Thymus (tissue), 11 donors: ENCODE measurements at regions not wholly inside any gene's neighbourhood (a gene's known extent, or its start where the extent isn't known, plus 50 kb on each side); places are given as distances from the start of the nearest gene placed in this dataset.
"Not testable (repeated sequence)": the region's sequence is repeated elsewhere in the genome, so short reads cannot be mapped to it uniquely, and the experiment has no call there.

ENCODE experiments used
- DNase-seq, 9 donors: peaks; one replicate each; pipeline ENCODE4 v3.0.0-alpha.2; 2013; ENCODE audit warnings: low spot score in 9 of 9, low read depth in 6 of 9, missing footprints in 1 of 9
- H3K27ac ChIP-seq, 2 donors: one replicate each; pipeline ENCODE4 v1.5.1; 2013; ENCODE audit warnings: control low read depth in 1 of 2, low read depth in 1 of 2, low read length in 1 of 2, mild to moderate bottlenecking in 1 of 2, moderate library complexity in 1 of 2
- H3K27me3 ChIP-seq, 2 donors: one replicate each; pipeline ENCODE4 v1.5.1; 2013; ENCODE audit warnings: low read length in 1 of 2; ENCODE audit not compliant: control insufficient read depth in 2 of 2, insufficient read depth in 1 of 2
- H3K36me3 ChIP-seq, 2 donors: one replicate each; pipeline ENCODE4 v1.5.1; 2013; ENCODE audit warnings: low read length in 1 of 2, mild to moderate bottlenecking in 1 of 2, moderate library complexity in 1 of 2; ENCODE audit not compliant: control insufficient read depth in 2 of 2, insufficient read depth in 2 of 2
- H3K4me1 ChIP-seq, 2 donors: one replicate each; pipeline ENCODE4 v1.5.1; 2013; ENCODE audit warnings: low read length in 2 of 2; ENCODE audit not compliant: control insufficient read depth in 2 of 2, insufficient read depth in 2 of 2
- H3K4me3 ChIP-seq, 2 donors: one replicate each; pipeline ENCODE4 v1.5.1; 2013; ENCODE audit warnings: low read length in 2 of 2, control low read depth in 1 of 2, mild to moderate bottlenecking in 1 of 2
- H3K9me3 ChIP-seq, 2 donors: one replicate each; pipeline ENCODE4 v1.5.1; 2013; ENCODE audit warnings: low read length in 1 of 2, mild to moderate bottlenecking in 1 of 2; ENCODE audit not compliant: control insufficient read depth in 2 of 2, insufficient read depth in 1 of 2
- WGBS: extraction: QIAGEN DNeasy Blood & Tissue Kit; methylation state at CpG from one replicate; pipeline ENCODE4 v1.1.7; 2013; 5-methylcytosine and 5-hydroxymethylcytosine counted together
- donor health status: healthy.

DNA sequence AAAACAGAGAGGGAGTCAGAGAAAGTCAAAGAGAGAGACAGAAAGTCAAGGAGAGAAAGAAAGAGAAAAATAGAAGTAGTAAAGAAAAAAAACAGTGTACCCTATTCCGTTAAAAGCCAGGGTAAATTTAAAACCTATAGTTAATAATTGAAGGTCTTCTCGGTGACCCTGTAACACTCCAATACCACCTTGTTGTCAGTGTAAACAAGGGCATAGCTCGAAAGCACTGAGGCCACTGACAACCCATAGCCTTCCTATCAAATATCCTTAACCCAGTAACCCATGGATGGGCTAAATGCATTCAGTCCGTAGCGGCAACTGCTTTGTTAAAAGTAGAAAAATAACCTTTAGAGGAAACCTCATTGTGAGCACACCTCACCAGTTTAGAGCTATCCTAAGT is 100.4 kb downstream of the ZNF467 start:
- Histone ChIP-seq H3K36me3 (no peaks in the 10 kb centered on the region), H3K27me3 (peaks cover 0 to 9% of the 10 kb centered on the region in 2 donors), H3K4me1 (no peaks in the 10 kb centered on the region), H3K4me3 (no peak overlapping the region), H3K9me3 (peaks cover 0 to 1% of the 10 kb centered on the region in 2 donors), H3K27ac (no peak overlapping the region)
- no peak for DNase-seq
- 96% methylated on average over 5 of the region's 5 CpGs for WGBS

DNA sequence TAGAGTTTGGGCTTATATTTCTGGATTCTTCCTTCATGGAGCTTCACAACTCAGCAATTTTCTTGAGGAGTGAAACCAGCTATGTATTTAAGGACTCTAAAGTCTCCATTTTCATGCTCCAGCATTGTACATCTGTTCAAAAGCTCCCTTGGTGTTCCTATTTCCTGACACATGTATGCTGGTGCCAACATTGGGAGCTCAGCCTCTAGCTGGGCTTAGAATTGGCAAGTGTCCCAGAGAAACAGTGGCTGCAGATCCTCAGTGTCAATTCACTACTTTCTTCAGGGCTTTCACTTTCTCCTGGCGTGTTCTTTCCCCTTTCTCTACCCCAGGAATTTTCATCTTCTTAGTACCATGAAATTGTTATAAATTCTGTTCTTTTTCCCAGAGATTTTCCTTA is 103.1 kb downstream of the ZNF467 start:
- Histone ChIP-seq H3K36me3 (no peaks in the 10 kb centered on the region), H3K27me3 (peaks cover 2 to 12% of the 10 kb centered on the region in 2 donors), H3K4me3 (no peak overlapping the region), H3K27ac (no peak overlapping the region), H3K9me3 (no peaks in the 10 kb centered on the region), H3K4me1 (no peaks in the 10 kb centered on the region)
- DNase-seq: no peak
- 18% methylated on average over 1 of the region's 1 CpG for WGBS

DNA sequence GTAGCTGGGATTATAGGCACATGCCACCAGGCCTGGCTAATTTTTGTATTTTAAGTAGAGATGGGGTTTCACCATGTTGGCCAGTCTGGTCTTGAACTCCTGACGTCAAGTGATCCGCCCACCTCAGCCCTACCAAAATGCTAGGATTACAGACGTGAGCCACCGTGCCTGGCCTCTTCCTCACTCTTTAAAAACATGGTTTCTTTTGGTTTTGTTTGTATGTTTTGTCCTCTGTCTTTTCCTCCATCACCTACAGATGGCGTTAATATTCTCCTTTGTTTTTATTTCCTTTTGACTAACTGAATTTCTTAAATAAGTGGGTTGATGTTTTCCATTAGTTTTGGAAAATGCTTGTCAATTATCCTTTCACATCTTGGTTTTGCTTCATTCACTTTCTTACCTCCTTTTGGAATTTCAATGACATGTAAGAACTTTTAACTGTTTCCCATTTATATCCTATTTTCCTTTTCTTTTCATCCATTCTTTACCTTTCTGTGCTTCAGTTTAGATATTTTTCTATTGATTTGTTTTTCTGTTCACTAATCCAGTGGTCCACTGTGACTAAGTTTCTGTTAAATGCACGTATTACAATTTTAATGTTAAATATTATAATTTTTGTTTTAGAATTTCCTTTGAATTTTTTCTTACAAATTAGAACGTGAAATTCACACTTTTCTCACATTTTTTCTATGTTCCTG is 104.1 kb downstream of the ZNF467 start:
- no peaks in the 10 kb centered on the region for H3K4me1 ChIP-seq
- H3K4me3 ChIP-seq: no peak overlapping the region
- H3K9me3 ChIP-seq: no peaks in the 10 kb centered on the region
- H3K27ac ChIP-seq: no peak overlapping the region
- no peaks in the 10 kb centered on the region for H3K36me3 ChIP-seq
- 51% methylated on average over 7 of the region's 7 CpGs for WGBS
- DNase-seq: peak in 1 of 9 donors; percentile 15
- H3K27me3 ChIP-seq: peaks cover 2 to 12% of the 10 kb centered on the region in 2 donors

DNA sequence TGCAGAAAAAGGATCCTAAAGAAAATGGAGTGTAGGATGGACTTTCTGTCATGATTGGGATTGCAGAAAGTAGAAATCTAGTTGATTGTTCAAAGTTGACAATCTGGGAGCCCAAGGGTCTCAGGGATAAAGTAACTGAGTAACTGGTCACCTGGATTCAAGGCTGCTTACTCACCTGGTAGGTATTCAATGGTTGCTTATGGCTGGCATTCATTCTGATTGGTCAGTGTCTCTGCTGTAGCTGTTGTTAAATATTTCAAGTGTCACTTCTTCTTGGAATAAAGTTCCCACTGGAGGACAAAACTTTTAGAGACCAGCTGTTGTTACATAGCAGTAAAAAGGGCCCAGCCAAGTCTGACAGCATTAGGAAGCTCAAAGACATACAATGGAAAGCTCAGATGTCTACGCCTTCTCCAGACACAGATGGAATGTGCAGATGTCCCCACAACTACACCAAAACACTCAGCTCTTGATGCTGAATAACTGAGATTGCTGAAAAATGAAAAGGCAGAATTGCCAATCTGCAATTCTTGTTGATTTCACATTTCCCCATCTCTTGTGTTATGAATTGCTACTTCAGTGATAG is 106.9 kb downstream of the ZNF467 start:
- 56% methylated on average over 1 of the region's 1 CpG for WGBS
- Histone ChIP-seq H3K4me3 (no peak overlapping the region), H3K4me1 (no peaks in the 10 kb centered on the region), H3K27me3 (peaks cover 2 to 14% of the 10 kb centered on the region in 2 donors), H3K27ac (no peak overlapping the region), H3K36me3 (no peaks in the 10 kb centered on the region), H3K9me3 (no peaks in the 10 kb centered on the region)
- DNase-seq: no peak

DNA sequence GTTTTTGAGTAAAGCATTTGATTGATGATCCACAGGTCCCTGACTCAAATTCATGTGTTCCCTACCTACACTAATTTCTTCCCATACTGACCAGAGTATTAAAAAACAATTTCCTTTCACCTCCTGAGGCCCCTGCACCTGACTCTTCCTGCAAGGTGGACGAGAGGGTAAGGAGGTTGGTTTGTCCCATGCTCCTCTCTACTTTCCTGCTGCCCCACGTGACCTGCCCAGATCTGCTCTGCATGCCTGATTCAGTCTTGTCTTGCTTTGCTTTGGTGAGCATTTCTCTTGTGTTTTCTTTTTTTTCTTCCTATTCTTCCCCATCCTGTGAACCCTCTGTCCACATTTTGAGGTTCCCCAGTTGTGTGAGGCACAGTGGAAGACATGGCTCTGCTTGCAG is 107.8 kb downstream of the ZNF467 start:
- H3K4me3 ChIP-seq, H3K4me1 ChIP-seq, H3K27ac ChIP-seq, H3K9me3 ChIP-seq, DNase-seq, H3K36me3 ChIP-seq: not testable (repeated sequence)
- whole genome bisulfite sequencing: 90% methylated on average over 2 of the region's 2 CpGs
- peaks cover 2 to 12% of the 10 kb centered on the region in 2 donors for H3K27me3 ChIP-seq

DNA sequence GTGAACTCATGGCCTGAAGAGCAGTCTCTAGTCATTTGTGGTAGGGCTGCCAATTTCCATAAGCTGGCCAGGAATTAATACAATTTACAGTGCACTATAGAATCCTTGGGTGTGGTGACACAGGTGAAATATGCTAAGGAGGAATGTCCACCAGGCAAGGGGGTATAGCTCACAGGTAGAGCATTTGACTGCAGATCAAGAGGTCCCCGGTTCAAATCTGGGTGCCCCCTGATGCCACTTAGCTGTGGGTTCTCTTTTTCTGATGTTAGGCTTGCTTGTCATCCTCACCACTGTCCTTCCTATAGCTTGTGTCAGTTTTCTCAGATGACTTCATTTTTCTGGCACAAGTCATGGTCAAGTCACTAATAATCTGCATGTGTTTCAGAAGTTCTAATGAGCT is 108.7 kb downstream of the ZNF467 start:
- Histone ChIP-seq H3K4me3 (no peak overlapping the region), H3K36me3 (no peaks in the 10 kb centered on the region), H3K27me3 (peaks cover 2 to 7% of the 10 kb centered on the region in 2 donors), H3K27ac (no peak overlapping the region), H3K9me3 (no peaks in the 10 kb centered on the region), H3K4me1 (no peaks in the 10 kb centered on the region)
- no peak for DNase-seq
- 91% methylated on average over 1 of the region's 1 CpG for WGBS

DNA sequence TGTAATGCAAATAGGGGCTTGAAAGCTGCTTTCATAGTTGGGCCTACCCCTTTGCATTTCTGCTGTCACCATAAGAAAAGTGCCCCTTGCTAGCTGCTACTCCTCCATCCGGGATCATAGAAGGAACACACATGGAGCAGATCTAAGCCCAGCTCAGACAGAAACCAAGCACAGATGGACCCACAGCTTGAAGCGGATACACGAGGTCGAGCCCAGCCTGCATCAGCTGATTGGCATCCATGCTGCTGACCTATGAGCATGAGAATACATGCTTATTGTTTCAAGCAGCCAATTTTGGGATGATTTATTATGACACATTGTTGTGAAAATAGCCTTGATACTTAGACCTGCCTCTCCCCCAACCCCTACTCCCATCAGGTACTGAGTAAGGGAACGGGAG is 109.2 kb downstream of the ZNF467 start:
- H3K4me3 ChIP-seq: no peak overlapping the region
- 87% methylated on average over 5 of the region's 5 CpGs for WGBS
- DNase-seq: no peak
- no peak overlapping the region for H3K27ac ChIP-seq
- H3K9me3 ChIP-seq: no peaks in the 10 kb centered on the region
- H3K27me3 ChIP-seq: peaks cover 2 to 7% of the 10 kb centered on the region in 2 donors
- H3K36me3 ChIP-seq: no peaks in the 10 kb centered on the region
- no peaks in the 10 kb centered on the region for H3K4me1 ChIP-seq

DNA sequence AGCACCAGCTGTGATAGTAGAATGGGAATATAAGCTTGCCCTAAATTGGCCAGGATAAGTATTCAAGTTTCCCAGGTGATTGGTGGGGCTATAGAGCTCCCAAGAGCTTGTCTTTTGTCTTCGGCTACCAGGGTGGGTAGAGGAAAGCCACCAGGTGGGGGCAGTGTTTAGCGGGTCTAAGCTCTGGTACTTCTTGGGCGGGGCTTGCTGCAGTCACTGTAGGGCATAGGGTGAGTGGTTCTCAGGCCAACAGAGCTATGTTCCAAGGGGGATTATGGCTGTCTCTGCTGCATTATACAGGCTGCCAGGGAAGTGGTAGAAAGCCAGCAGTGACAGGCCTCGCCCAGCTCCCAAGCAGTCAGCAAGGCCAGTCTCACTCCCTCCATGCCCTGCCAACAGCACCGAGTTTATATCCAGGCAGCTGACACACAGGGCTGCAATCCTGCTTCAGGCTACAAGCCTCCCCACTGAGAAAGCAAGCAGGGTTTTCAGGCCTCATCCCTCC is 110.7 kb downstream of the ZNF467 start:
- DNase-seq: peak; percentile 29 to 78 (median 60)
- WGBS: 67% methylated on average over 5 of the region's 5 CpGs
- no peaks in the 10 kb centered on the region for H3K9me3 ChIP-seq

DNA sequence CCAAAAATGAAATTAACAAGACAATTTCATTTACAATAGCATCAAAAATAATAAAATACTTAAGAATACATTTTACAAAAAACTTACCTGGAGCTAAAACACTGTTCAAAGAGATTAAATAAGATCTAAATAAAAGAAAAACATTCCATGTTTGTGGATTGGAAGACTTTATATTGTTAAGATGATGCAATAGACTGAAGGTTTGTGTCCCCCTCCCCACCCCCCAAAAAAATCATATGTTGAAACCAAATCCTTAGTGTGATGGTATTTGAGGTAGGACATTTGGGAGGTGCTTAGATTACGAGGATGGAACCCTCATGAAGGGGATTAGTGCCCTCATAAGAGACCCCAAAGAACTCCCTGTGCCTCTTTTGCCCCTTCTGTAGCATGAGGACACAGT is 117.6 kb downstream of the ZNF467 start:
- H3K27me3 ChIP-seq: no peaks in the 10 kb centered on the region
- no peak for DNase-seq
- H3K27ac ChIP-seq: no peak overlapping the region
- no peaks in the 10 kb centered on the region for H3K4me1 ChIP-seq
- H3K9me3 ChIP-seq: no peaks in the 10 kb centered on the region
- no peak overlapping the region for H3K4me3 ChIP-seq
- WGBS: 91% methylated on average over 1 of the region's 1 CpG
- H3K36me3 ChIP-seq: no peaks in the 10 kb centered on the region

More for the DNA sequence above, 110.7 kb downstream of the ZNF467 start:
- Histone ChIP-seq H3K36me3 (no peaks in the 10 kb centered on the region), H3K27ac (no peak overlapping the region), H3K4me3 (no peak overlapping the region), H3K4me1 (no peaks in the 10 kb centered on the region), H3K27me3 (peaks cover 2 to 7% of the 10 kb centered on the region in 2 donors)
